Lower lobe of right lung (tissue), 2 donors: ENCODE measurements at regions not wholly inside any gene's neighbourhood (a gene's known extent, or its start where the extent isn't known, plus 50 kb on each side); places are given as distances from the start of the nearest gene placed in this dataset.

Source experiments
- ATAC-seq, 2 donors: fragments of 200-7000 bp; cut with Tn5 transposase; one replicate each; pipeline ENCODE4 v1.9.1; 2020 to 2022; ENCODE audit warnings: mild to moderate bottlenecking in 2 of 2, moderate library complexity in 2 of 2
- DNase-seq: peaks from one replicate; pipeline ENCODE4 v3.0.0-alpha.2; 2020
- H3K27ac ChIP-seq: fragments of 200-600 bp; one replicate; pipeline ENCODE4 v1.8.0; 2022
- H3K27me3 ChIP-seq: fragments of 200-600 bp; one replicate; pipeline ENCODE4 v1.8.0; 2022; ENCODE audit warnings: low read depth
- H3K36me3 ChIP-seq: fragments of 200-600 bp; one replicate; pipeline ENCODE4 v1.8.0; 2022; ENCODE audit warnings: mild to moderate bottlenecking
- H3K4me1 ChIP-seq: fragments of 200-600 bp; one replicate; pipeline ENCODE4 v1.8.0; 2022
- H3K4me3 ChIP-seq: fragments of 200-600 bp; one replicate; pipeline ENCODE4 v1.8.0; 2022; ENCODE audit warnings: mild to moderate bottlenecking
- H3K9me3 ChIP-seq: fragments of 200-600 bp; one replicate; pipeline ENCODE4 v1.8.0; 2022
- intact Hi-C: fragments of 100-400 bp; cut with DNase I; formaldehyde crosslinking; loops from one replicate; pipeline ENCODE4 v1.11.0; 2022
- TF ChIP-seq, protein P1 (sequence below): fragments of 200-600 bp; IDR thresholded peaks from one replicate; pipeline ENCODE4 v1.8.0; 2022; ENCODE audit warnings: antibody characterized with exemption, mild to moderate bottlenecking
- donor health status: DM: no; HTN: yes; CAD: no; lungs with severe emphysema.

DNA sequence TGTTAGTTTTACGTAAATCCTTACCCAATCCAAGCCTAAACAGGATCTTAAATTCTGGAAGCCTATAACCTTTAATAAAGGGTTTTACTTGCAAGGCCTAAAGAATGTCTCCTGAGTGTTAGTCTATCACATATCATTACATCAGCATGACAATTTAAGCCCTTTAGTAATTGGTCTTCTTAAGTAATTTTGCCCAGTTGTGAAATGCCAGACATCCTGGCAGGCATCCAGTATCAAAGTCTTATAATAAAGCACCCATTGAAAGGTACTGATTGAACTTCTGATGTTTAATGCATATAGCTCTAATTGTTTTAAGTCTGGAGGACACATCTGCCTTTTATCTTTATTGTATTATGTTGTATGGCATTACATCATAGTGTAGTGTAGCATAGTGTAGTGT is 1078.9 kb downstream of the SLITRK1 start:
- Histone ChIP-seq H3K27me3 (no peaks in the 10 kb centered on the region), H3K36me3 (no peaks in the 10 kb centered on the region), H3K4me3 (no peak overlapping the region), H3K9me3 (no peaks in the 10 kb centered on the region), H3K27ac (no peak overlapping the region), H3K4me1 (no peaks in the 10 kb centered on the region)
- intact Hi-C loops = no loop called here
- no peak for DNase-seq
- TF ChIP-seq, protein P1, sequence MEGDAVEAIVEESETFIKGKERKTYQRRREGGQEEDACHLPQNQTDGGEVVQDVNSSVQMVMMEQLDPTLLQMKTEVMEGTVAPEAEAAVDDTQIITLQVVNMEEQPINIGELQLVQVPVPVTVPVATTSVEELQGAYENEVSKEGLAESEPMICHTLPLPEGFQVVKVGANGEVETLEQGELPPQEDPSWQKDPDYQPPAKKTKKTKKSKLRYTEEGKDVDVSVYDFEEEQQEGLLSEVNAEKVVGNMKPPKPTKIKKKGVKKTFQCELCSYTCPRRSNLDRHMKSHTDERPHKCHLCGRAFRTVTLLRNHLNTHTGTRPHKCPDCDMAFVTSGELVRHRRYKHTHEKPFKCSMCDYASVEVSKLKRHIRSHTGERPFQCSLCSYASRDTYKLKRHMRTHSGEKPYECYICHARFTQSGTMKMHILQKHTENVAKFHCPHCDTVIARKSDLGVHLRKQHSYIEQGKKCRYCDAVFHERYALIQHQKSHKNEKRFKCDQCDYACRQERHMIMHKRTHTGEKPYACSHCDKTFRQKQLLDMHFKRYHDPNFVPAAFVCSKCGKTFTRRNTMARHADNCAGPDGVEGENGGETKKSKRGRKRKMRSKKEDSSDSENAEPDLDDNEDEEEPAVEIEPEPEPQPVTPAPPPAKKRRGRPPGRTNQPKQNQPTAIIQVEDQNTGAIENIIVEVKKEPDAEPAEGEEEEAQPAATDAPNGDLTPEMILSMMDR = no peak
- no peak for ATAC-seq

DNA sequence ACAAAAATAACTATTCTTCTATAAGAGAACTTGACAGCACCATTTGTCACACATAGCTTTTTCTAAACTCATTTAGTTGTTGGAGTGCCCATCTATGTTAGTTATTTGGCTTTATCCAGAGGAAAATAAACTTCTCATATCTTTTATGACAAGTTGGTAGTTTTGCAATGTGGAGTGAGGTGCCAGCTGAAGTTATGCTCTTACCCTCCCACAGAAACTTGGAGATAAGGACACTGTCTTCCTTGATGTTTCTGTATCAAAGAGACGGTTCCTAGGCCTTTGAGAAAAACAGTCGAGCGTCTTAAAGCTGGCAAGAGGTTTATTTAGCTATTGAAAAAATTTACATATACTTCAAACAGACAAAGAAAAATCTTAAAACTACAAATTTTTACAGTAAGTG is 1079.7 kb downstream of the SLITRK1 start:
- no peak for DNase-seq
- TF ChIP-seq, protein P1 = no peak
- Histone ChIP-seq H3K4me3 (no peak overlapping the region), H3K9me3 (no peaks in the 10 kb centered on the region), H3K36me3 (no peaks in the 10 kb centered on the region), H3K27me3 (no peaks in the 10 kb centered on the region), H3K27ac (no peak overlapping the region), H3K4me1 (no peaks in the 10 kb centered on the region)
- intact Hi-C loops = no loop called here
- ATAC-seq = no peak

DNA sequence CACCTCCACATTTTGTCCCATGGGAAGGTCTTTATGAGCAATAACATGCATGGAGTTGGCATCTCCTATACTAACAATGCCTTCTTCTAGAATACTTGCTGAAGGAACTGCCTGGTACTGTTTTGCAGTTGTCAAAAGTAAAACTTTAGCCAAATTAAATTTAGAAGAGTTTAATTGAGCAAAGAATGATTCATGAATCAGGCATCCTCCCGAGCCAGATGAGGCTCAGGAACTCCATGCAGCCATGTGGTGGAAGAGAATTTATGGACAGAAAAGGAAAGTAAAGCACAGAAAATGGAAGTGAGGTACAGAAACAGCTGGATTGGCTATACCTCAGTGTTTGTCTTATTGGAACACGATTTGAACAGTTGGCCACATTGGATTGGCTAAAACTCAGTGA is 1081.9 kb downstream of the SLITRK1 start:
- TF ChIP-seq, protein P1 = no peak
- no peaks in the 10 kb centered on the region for H3K36me3 ChIP-seq
- DNase-seq = no peak

DNA sequence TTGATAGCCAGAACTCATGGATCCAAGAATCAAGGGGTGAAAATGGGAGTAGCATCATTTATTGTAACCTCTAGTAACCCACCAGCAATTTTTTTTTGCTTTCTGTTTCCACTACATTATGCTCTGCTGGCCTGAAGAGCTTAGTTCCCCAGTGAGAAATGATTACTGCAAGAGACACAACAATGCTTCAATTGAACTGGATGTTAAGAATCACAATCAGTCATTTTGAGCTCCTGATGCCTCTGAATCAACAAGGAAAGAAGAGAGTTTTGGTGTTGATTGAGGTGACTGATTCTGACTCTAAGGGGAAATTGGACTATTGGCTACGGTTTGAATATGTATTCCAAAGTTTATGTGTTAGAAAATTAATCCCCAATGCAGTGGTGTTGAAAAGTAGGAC is 1084.4 kb downstream of the SLITRK1 start:
- Histone ChIP-seq H3K4me1 (no peaks in the 10 kb centered on the region), H3K4me3 (no peak overlapping the region), H3K36me3 (no peaks in the 10 kb centered on the region), H3K27ac (no peak overlapping the region), H3K27me3 (no peaks in the 10 kb centered on the region), H3K9me3 (no peaks in the 10 kb centered on the region)
- DNase-seq = no peak
- TF ChIP-seq, protein P1 = no peak
- no peak for ATAC-seq
- intact Hi-C loops = no loop called here

More for the DNA sequence above, 1081.9 kb downstream of the SLITRK1 start:
- no peaks in the 10 kb centered on the region for H3K9me3 ChIP-seq
- no peak for ATAC-seq
- no peak overlapping the region for H3K27ac ChIP-seq
- H3K4me3 ChIP-seq = no peak overlapping the region
- intact Hi-C loops = no loop called here
- H3K27me3 ChIP-seq = no peaks in the 10 kb centered on the region
- H3K4me1 ChIP-seq = no peaks in the 10 kb centered on the region

DNA sequence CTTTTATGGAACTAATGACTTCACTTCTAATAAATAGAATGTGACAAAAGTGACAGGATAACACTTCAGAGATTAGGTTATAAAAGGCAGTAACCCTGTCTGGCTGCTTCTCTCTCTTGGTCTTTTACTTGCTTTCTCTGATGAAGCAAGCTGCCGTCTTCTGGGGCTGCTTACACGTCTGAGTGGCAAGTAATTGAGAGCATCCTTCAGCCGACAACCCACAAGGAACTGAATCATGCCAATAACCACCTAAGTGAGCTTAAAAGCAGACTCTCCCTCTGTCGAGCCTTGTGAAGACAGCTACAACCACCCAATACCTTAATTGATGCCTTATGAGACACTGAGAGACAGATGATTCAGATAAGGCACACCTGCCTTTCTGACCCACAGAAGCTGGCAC is 1091.2 kb downstream of the SLITRK1 start:
- ATAC-seq = no peak
- Histone ChIP-seq H3K4me1 (no peaks in the 10 kb centered on the region), H3K36me3 (no peaks in the 10 kb centered on the region), H3K27me3 (no peaks in the 10 kb centered on the region), H3K9me3 (no peaks in the 10 kb centered on the region), H3K4me3 (no peak overlapping the region), H3K27ac (no peak overlapping the region)
- DNase-seq = no peak
- TF ChIP-seq, protein P1 = no peak
- intact Hi-C loops = no loop called here

DNA sequence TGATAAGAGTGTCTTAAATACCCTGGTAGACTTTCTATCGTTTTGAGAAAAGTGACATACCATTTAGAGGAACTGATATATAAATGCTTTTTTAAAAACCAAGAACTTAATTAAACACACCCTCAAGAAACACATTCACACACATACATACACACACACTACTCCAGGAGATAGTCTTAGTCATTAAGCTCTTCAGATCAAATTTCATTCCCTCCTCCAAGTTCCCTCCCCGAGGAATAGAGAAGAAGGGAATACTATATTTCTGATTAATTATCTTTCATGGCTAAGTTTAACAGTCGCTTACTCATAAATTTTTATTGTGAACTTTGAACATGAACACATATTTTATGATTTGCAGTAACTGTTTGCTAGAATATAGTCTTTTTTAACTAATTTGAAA is 1109.5 kb downstream of the SLITRK1 start:
- TF ChIP-seq, protein P1 = no peak
- H3K27ac ChIP-seq = no peak overlapping the region
- ATAC-seq (no peak), DNase-seq (no peak)
- no peaks in the 10 kb centered on the region for H3K36me3 ChIP-seq
- intact Hi-C loops = no loop called here
- H3K9me3 ChIP-seq = no peaks in the 10 kb centered on the region
- H3K27me3 ChIP-seq = no peaks in the 10 kb centered on the region
- H3K4me3 ChIP-seq = no peak overlapping the region
- H3K4me1 ChIP-seq = no peaks in the 10 kb centered on the region
